ENCODE measurements at regions not wholly inside any gene's neighbourhood (a gene's known extent, or its start where the extent isn't known, plus 50 kb on each side); places are given as distances from the start of the nearest gene placed in this dataset.
"Not testable (repeated sequence)": the region's sequence is repeated elsewhere in the genome, so short reads cannot be mapped to it uniquely, and the experiment has no call there.

- H3K27me3 Mint-ChIP-seq, result no peaks in the 10 kb centered on the region
- no peak for DNase-seq
Observed at GRCh38 chr1:102118150-102118549, 121.4 kb upstream of the OLFM3 start.

GRCh38 chr1:102110586-102110985, 113.9 kb upstream of the OLFM3 start:
- POLR2A ChIA-PET, result no interaction called here
- Mint-ChIP-seq H3K27me3 (no peaks in the 10 kb centered on the region), H3K27ac (no peak overlapping the region), H3K4me1 (no peaks in the 10 kb centered on the region), H3K9me3 (peaks cover 8% of the 10 kb centered on the region), H3K4me3 (no peak overlapping the region), H3K36me3 (ENCODE audit: low read depth) (no peaks in the 10 kb centered on the region)
- DNase-seq, result no peak
- CTCF ChIA-PET, result no interaction called here

More at GRCh38 chr1:102118150-102118549, 121.4 kb upstream of the OLFM3 start:
- H3K9me3 Mint-ChIP-seq, result no peaks in the 10 kb centered on the region
- ChIA-PET POLR2A (no interaction called here), CTCF (no interaction called here)
- no peak overlapping the region for H3K27ac Mint-ChIP-seq
- no peaks in the 10 kb centered on the region for H3K4me1 Mint-ChIP-seq
- H3K4me3 Mint-ChIP-seq, result no peak overlapping the region
- no peaks in the 10 kb centered on the region for H3K36me3 Mint-ChIP-seq (ENCODE audit: low read depth)

- POLR2A ChIA-PET; H3K4me3 Mint-ChIP-seq; H3K27me3 Mint-ChIP-seq; H3K4me1 Mint-ChIP-seq; H3K9me3 Mint-ChIP-seq; H3K27ac Mint-ChIP-seq; DNase-seq; H3K36me3 Mint-ChIP-seq (ENCODE audit: low read depth); CTCF ChIA-PET: not testable (repeated sequence)
Observed at GRCh38 chr1:102109493-102109892, 112.8 kb upstream of the OLFM3 start.

- H3K27ac Mint-ChIP-seq, result no peak overlapping the region
- POLR2A ChIA-PET, result no interaction called here
- no peaks in the 10 kb centered on the region for H3K36me3 Mint-ChIP-seq (ENCODE audit: low read depth)
Observed at GRCh38 chr1:102107441-102107840, 110.7 kb upstream of the OLFM3 start.

GRCh38 chr1:102105931-102106550, 109.3 kb upstream of the OLFM3 start:
- CTCF ChIA-PET, result interaction anchor here (0.7 kb wide), 1 partner anchor 146 kb away, joined by 6 read pairs; no protein-coding TSS in a partner anchor
- Mint-ChIP-seq H3K9me3 (peaks cover 8% of the 10 kb centered on the region), H3K27ac (no peak overlapping the region), H3K27me3 (no peaks in the 10 kb centered on the region), H3K4me3 (no peak overlapping the region), H3K36me3 (ENCODE audit: low read depth) (no peaks in the 10 kb centered on the region), H3K4me1 (no peaks in the 10 kb centered on the region)
- no peak for DNase-seq
- POLR2A ChIA-PET, result no interaction called here

More at GRCh38 chr1:102107441-102107840, 110.7 kb upstream of the OLFM3 start:
- no peaks in the 10 kb centered on the region for H3K27me3 Mint-ChIP-seq
- H3K4me3 Mint-ChIP-seq, result no peak overlapping the region
- H3K4me1 Mint-ChIP-seq, result no peaks in the 10 kb centered on the region
- no peak for DNase-seq
- CTCF ChIA-PET, result no interaction called here
- H3K9me3 Mint-ChIP-seq, result peaks cover 8% of the 10 kb centered on the region

GRCh38 chr1:102103646-102104045, 106.9 kb upstream of the OLFM3 start:
- H3K4me3 Mint-ChIP-seq, result no peak overlapping the region
- ChIA-PET POLR2A (no interaction called here), CTCF (no interaction called here)

GRCh38 chr1:102102276-102102780, 105.6 kb upstream of the OLFM3 start:
- Mint-ChIP-seq H3K9me3 (no peaks in the 10 kb centered on the region), H3K27me3 (no peaks in the 10 kb centered on the region), H3K4me3 (no peak overlapping the region), H3K27ac (no peak overlapping the region), H3K4me1 (no peaks in the 10 kb centered on the region), H3K36me3 (ENCODE audit: low read depth) (no peaks in the 10 kb centered on the region)
- POLR2A ChIA-PET, result no interaction called here
- CTCF ChIA-PET, result no interaction called here
- no peak for DNase-seq

More at GRCh38 chr1:102103646-102104045, 106.9 kb upstream of the OLFM3 start:
- Mint-ChIP-seq H3K9me3 (peaks cover 6% of the 10 kb centered on the region), H3K27me3 (no peaks in the 10 kb centered on the region), H3K27ac (no peak overlapping the region), H3K36me3 (ENCODE audit: low read depth) (no peaks in the 10 kb centered on the region), H3K4me1 (no peaks in the 10 kb centered on the region)
- DNase-seq, result no peak

- ChIA-PET CTCF (interaction anchor here (1.0 kb wide), 1 partner anchor 14 kb away, joined by 4 read pairs; no protein-coding TSS in a partner anchor), POLR2A (interaction anchor here (0.6 kb wide), 1 partner anchor 232 kb away, joined by 4 read pairs; no protein-coding TSS in a partner anchor)
- no peaks in the 10 kb centered on the region for H3K27me3 Mint-ChIP-seq
- H3K9me3 Mint-ChIP-seq, result no peaks in the 10 kb centered on the region
- no peak overlapping the region for H3K27ac Mint-ChIP-seq
- no peak for DNase-seq
- H3K4me1 Mint-ChIP-seq, result no peaks in the 10 kb centered on the region
- H3K36me3 Mint-ChIP-seq (ENCODE audit: low read depth), result no peaks in the 10 kb centered on the region
- H3K4me3 Mint-ChIP-seq, result no peak overlapping the region
Observed at GRCh38 chr1:102100666-102101065, 103.9 kb upstream of the OLFM3 start.

GRCh38 chr1:102099916-102100315, 103.2 kb upstream of the OLFM3 start:
- DNase-seq, result no peak
- ChIA-PET POLR2A (interaction anchor here (0.6 kb wide), 1 partner anchor 231 kb away, joined by 4 read pairs; no protein-coding TSS in a partner anchor), CTCF (interaction anchor here (1.0 kb wide), 1 partner anchor 13 kb away, joined by 4 read pairs; no protein-coding TSS in a partner anchor)
- no peaks in the 10 kb centered on the region for H3K27me3 Mint-ChIP-seq
- no peaks in the 10 kb centered on the region for H3K9me3 Mint-ChIP-seq
- H3K4me1 Mint-ChIP-seq, result no peaks in the 10 kb centered on the region
- H3K36me3 Mint-ChIP-seq (ENCODE audit: low read depth), result no peaks in the 10 kb centered on the region
- no peak overlapping the region for H3K27ac Mint-ChIP-seq
- H3K4me3 Mint-ChIP-seq, result no peak overlapping the region

GRCh38 chr1:102098536-102098935, 101.8 kb upstream of the OLFM3 start:
- POLR2A ChIA-PET, result no interaction called here
- H3K27me3 Mint-ChIP-seq, result no peaks in the 10 kb centered on the region
- CTCF ChIA-PET, result interaction anchor here (0.6 kb wide), 2 partner anchors 15 to 330 kb away, joined by 3 read pairs; no protein-coding TSS in a partner anchor

GRCh38 chr1:102098081-102098480, 101.4 kb upstream of the OLFM3 start:
- H3K4me1 Mint-ChIP-seq, result no peaks in the 10 kb centered on the region
- H3K27ac Mint-ChIP-seq, result no peak overlapping the region
- H3K27me3 Mint-ChIP-seq, result no peaks in the 10 kb centered on the region
- ChIA-PET POLR2A (no interaction called here), CTCF (no interaction called here)
- H3K9me3 Mint-ChIP-seq, result no peaks in the 10 kb centered on the region
- H3K36me3 Mint-ChIP-seq (ENCODE audit: low read depth), result no peaks in the 10 kb centered on the region
- H3K4me3 Mint-ChIP-seq, result no peak overlapping the region
- no peak for DNase-seq

More at GRCh38 chr1:102098536-102098935, 101.8 kb upstream of the OLFM3 start:
- no peak overlapping the region for H3K4me3 Mint-ChIP-seq
- DNase-seq, result no peak
- H3K36me3 Mint-ChIP-seq (ENCODE audit: low read depth), result no peaks in the 10 kb centered on the region
- no peaks in the 10 kb centered on the region for H3K4me1 Mint-ChIP-seq
- H3K9me3 Mint-ChIP-seq, result no peaks in the 10 kb centered on the region
- no peak overlapping the region for H3K27ac Mint-ChIP-seq

GRCh38 chr1:102097451-102097850, 100.7 kb upstream of the OLFM3 start:
- H3K9me3 Mint-ChIP-seq, result no peaks in the 10 kb centered on the region
- DNase-seq, result no peak
- no peak overlapping the region for H3K4me3 Mint-ChIP-seq
- no peak overlapping the region for H3K27ac Mint-ChIP-seq
- no peaks in the 10 kb centered on the region for H3K36me3 Mint-ChIP-seq (ENCODE audit: low read depth)
- no peaks in the 10 kb centered on the region for H3K4me1 Mint-ChIP-seq
- CTCF ChIA-PET, result no interaction called here
- no peaks in the 10 kb centered on the region for H3K27me3 Mint-ChIP-seq
- POLR2A ChIA-PET, result no interaction called here

GRCh38 chr1:102096162-102096561, 99.4 kb upstream of the OLFM3 start:
- Mint-ChIP-seq H3K9me3 (no peaks in the 10 kb centered on the region), H3K36me3 (ENCODE audit: low read depth) (no peaks in the 10 kb centered on the region), H3K4me3 (no peak overlapping the region), H3K27me3 (no peaks in the 10 kb centered on the region), H3K27ac (no peak overlapping the region), H3K4me1 (no peaks in the 10 kb centered on the region)
- ChIA-PET POLR2A (no interaction called here), CTCF (interaction anchor here (0.7 kb wide), 1 partner anchor 252 kb away, joined by 3 read pairs; no protein-coding TSS in a partner anchor)
- DNase-seq, result no peak

- POLR2A ChIA-PET, result interaction anchor here (0.5 kb wide), 1 partner anchor 290 kb away, joined by 3 read pairs; no protein-coding TSS in a partner anchor
- CTCF ChIA-PET, result interaction anchor here (1.5 kb wide), 1 partner anchor 12 kb away, joined by 3 read pairs; no protein-coding TSS in a partner anchor
- H3K27me3 Mint-ChIP-seq, result no peaks in the 10 kb centered on the region
- H3K36me3 Mint-ChIP-seq (ENCODE audit: low read depth), result no peaks in the 10 kb centered on the region
- DNase-seq, result no peak
- H3K27ac Mint-ChIP-seq, result no peak overlapping the region
- no peaks in the 10 kb centered on the region for H3K4me1 Mint-ChIP-seq
- no peak overlapping the region for H3K4me3 Mint-ChIP-seq
- H3K9me3 Mint-ChIP-seq, result peaks cover 2% of the 10 kb centered on the region
Observed at GRCh38 chr1:102089791-102090190, 93.1 kb upstream of the OLFM3 start.

Measured in activated CD4-positive, alpha-beta T cell treated with anti-CD3 and anti-CD28 coated beads, Interleukin-2, amount 10 ng/mL, durations not matched to agents 7 days and 5 days (primary cell).